DMS114 treated with DMSO at 0.1 percent for 48 hours (cell line): ENCODE measurements at regions not wholly inside any gene's neighbourhood (a gene's known extent, or its start where the extent isn't known, plus 50 kb on each side); places are given as distances from the start of the nearest gene placed in this dataset.
"Not testable (repeated sequence)": the region's sequence is repeated elsewhere in the genome, so short reads cannot be mapped to it uniquely, and the experiment has no call there.

Experiments used
- DNase-seq: peaks from one replicate; lab custom pipeline; 2025; ENCODE audit not compliant: unreplicated experiment; lab: John Stamatoyannopoulos, UW

DNA sequence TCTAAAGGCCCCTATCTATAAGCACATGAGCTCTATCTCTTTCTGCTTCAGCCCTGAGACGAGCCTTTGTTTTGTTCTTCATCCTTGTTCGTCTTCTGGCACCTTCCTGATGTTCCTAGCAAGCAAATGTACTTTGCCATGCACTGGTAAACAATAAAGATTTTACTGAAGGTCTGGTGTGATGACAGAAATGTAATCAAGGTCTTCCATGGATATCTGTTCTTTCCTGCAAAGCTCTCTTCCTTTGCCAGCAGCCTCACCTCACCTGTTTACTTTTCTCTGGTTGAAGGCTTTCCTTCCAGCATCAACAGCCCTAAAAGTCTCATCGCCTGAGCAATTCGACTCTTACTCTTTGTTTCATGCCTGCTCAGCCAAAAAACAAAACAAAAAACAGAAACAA lies 330.3 kb downstream of the PCNX1 start:
- no peak for DNase-seq

DNA sequence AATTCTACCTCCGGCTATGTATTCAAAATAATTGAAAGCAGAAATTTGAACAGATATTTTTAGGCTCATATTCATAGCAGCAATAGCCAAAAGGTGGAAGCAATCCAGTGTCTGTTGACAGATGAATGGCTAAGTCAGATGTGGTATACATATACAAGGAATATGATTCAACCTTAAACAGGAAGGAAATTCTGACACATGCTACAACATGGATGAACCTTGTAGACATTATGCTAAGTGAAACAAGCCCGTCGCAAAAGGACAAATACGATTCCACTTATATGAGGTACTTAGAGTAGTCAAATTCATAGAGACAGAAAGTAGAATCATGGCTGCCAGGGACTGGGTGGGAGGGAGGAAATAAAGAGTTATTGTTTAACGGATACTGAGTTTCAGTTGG lies 331.6 kb downstream of the PCNX1 start:
- no peak for DNase-seq

DNA sequence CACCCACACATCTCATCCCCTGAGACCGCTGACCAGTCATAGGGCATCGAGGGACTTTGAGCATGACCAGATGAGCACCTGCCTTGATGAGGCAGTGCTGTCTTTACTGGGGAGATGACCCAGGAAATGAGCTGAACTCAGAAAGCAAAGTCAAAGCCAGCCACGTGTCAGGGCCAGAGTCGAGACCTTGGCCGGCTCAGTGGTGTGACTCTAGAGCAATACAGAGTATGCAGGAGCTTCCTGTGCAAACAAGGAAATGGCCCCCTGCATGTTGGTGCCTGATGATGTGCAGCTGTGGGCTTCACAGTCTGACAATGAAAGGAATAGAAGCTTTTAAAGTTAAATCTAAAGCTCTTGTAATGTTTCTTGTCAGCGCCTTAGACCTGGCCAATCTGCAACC lies 332.9 kb downstream of the PCNX1 start:
- DNase-seq = no peak

DNA sequence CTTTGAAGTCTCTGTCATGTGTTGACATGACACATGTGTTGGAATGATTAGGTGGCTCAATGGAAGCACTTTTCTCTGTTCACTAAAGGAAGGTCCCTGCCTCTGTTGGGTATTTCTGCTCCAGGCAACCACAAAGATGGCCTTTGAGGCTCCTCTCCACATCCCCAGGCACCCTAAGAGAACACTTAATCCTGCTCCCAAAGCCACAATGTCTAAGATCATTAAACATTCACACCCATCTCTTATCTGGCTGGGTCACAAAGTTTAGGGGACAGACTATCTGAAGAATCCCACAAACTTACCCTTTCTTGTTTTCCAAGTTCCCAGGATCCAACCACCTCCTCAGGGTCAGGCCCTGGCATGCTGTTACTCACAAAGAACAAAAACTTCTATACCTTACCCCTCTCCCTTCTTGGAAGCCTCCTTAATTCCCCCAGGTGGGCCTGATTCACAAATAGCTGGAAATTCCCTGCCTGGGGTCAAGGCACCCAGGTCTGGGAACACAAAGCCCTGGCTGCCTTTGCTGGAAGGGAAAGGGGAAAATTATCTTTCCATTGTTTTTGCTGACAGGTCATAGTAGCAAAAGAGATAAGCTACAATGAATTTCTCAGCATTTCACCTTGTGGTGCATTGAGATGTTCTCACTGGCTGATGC lies 333.7 kb downstream of the PCNX1 start:
- no peak for DNase-seq

DNA sequence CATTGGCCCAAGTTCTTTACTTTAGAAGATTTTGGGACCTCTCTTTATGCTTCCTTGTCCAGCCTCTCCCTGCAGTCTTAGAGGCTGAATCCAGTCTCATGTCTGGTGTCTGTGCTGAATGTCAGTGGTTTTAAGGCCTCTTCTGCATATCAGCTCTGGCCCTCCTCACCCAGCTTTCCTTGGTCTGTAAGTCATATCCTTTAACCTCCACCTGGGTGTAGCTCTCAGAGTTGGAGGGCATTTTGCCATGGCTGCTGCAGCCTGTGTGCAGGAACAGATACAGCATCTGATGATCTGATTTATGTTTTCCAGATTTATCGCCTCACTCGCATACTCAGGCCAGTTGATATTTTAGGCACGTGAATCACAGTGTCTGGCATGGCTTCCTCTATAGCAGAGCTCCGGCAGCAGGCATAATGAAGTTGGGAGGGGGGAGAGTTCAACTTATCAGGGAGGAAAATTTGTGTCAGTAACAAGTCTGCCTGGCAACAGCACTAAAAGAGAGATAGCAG lies 335.0 kb downstream of the PCNX1 start:
- no peak for DNase-seq

DNA sequence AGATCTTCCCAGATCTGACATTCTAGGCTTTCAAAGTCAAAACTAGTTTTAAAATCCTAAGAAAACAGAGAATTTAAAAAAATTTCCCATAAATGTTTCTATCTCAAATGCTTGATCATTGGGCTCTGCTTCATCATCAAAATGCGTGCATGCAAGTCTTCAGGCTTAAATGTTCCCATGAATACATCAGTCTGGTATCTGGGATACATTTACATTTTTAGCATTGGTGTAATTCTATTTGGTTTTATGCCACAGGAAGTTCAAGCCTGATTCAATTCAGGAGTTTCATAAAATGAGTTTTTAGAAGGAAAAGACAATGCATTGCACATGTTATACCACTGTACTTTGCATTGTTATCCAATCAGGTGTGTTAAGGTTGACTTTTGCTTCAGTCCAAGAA lies 336.4 kb downstream of the PCNX1 start:
- no peak for DNase-seq

DNA sequence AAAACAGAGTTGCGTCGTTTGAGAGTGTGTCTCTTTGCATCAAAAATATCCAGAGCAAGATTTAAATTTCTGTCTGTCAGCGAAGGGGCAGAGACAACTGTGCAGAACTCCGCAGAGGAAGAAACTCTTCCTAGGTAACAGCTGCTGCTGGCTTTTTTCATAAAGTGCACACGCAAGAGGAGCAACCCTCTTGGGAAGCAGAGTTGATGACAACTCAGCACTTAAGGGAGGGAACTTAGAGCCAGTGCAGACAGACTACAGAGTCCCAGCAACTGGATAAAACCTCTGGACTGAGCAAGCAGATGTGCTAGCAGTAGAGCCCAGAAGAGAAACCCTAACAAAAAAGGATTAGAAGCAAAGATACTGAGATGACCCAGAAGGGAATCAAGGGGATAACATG lies 337.1 kb downstream of the PCNX1 start:
- no peak for DNase-seq

DNA sequence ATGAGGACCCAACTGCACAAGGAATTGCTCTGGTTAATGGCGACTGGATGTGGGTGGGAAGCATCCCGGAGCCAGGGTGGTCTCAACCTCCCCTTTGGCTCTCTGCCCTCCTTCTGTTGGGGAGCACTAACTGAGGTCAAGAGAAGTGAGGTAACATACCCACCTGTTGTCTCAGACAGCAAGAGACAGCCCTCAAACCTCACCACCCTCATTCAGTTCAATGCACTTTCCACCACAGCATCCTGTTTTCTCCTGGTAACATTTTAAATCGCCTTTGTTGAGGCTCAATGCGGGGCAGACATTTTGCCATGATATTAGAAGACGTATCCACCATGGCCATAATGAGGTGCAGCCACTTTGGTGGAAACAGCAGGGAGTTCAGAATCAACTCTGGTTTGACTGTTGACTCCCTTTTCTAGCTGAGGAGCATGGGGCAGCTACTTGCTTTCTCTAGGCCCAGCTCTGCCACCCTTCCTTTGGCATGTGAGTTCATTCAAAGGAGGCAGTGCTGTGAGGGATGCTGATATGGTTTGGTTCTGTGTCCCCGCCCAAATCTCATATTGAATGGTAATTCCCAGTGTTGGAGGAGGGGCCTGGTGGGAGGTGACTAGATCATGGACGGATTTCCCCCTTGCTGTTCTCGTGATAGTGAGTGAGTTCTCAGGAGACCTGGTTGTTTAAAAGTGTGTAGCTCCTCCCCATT lies 338.6 kb downstream of the PCNX1 start:
- no peak for DNase-seq

DNA sequence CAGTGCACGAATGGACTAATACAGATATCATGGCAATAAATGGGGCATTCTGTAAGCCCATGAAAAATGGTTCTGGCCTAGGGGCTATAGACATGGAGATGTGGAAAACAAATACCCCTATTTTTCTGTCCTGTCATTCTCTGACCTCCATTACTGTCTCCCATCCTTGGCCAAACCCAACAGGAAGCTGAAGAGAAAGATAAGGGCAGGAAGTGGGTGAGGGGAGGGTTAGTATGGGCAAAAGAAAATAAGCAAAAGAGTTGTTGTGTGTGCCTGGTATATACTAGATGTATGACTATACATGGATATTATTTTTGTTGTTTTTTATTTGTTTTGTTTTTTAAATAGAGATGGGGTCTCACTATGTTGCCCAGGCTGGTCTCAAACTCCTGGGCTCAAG lies 339.3 kb downstream of the PCNX1 start:
- no peak for DNase-seq

DNA sequence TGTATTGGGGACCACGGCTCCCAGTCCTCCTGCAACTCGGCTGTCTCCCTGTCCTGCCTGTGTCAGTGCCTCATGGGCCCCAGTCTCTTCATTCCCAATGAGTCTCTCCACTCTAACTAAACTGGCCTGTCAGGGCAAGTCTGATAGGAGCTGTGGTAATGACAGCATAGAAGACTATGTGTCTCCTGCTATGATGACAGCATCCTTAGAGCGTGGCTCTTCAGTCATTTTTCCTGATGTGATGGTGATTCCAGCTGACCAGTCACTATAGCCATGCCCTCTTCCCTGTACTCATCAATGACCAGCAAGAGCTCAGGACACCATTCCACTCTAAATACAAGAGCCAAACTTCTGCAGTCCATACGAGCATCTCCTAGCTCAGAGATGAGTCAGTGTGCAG lies 339.8 kb downstream of the PCNX1 start:
- DNase-seq = no peak

DNA sequence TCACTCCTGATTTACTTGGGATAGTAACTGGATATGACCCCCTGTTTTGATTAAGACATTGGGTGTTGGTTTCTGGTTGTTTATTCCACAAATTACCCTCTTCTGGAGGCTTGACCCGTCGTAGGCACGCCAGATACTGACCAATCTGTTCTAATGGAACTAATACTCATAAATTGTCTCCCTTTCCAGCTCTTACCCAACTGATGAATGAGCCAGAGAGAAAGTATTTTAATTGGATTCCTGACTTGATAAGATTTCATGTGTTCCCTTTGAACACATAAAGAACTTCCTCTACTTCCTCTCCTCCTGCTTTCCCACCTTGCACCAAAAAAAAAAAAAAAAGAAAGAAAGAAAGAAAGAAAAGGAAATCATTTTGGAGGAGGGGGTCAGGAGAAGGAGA lies 340.9 kb downstream of the PCNX1 start:
- DNase-seq = no peak

DNA sequence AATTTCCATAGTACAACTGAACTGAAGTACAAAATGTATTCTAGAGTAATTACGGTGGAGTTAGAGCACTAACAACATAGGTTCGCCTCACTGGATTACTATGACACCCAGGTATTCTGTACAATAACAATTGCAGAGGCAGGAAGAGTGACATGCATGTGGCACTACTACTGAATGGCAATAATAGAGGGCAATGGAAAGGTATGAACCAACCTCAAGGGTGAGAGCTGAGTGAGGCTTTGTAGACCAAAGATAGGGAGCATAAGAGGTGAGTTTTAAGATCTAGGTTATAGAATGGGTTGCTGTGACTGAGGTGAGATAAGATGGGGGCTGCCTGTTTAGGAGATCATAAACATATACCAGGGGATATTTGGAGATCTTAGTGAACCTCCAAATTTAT lies 343.1 kb downstream of the PCNX1 start:
- no peak for DNase-seq

DNA sequence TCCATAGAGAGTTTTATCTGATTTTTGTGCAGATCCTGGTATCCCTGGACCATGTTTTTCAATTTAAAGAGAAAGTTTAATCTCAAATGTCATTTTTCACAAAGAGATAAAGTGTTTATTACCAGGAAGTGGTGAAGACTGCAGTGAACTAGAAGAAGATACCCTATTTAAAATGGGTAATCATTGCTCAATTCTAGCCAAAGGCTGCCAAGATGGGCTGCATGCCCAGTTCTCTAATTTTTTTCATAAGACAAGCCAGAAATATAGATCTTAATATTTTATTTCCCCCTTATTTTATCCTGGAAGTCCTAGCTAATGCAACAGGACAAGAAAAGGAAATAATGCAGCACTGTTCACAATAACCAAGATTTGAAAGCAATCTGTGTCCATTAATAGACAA lies 343.5 kb downstream of the PCNX1 start:
- DNase-seq = no peak

DNA sequence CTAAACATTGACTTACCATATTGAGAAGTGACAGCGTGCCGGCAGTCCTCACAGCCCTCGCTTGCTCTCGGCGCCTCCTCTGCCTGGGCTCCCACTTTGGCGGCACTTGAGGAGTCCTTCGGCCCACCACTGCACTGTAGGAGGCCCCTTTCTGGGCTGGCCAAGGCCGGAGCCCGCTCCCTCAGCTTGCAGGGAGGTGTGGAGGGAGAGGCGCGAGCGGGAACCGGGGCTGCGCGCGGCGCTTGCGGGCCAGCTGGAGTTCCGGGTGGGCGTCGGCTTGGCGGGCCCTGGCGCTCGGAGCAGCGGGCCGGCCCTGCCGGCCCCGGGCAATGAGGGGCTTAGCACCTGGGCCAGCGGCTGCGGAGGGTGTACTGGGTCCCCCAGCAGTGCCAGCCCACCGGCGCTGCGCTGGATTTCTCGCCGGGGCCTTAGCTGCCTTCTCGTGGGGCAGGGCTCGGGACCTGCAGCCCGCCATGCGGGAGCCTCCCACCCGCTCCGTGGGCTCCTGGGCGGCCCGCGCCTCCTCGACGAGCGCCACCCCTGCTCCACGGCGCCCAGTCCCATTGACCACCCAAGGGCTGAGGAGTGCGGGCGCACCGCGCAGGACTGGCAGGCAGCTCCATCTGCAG lies 346.9 kb downstream of the PCNX1 start:
- DNase-seq = not testable (repeated sequence)

DNA sequence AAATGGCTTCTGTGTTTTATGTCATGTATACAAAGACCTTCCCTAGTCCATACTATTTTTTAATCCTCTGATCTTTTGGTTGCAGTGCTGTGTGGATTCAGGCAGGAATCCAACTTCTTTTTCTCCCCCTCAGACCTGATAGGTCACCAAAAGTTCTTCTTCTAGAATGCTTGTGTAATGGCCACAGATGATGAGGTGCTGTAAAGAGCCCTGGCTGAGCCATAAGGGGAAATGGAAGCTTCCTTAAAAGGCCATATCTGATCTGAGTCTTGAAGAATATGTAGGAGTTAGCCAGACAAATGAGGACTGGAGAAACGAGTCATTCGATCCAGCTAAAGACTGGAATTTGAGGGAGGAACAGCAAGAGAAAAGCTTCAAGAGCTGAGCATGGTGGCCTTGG lies 353.9 kb downstream of the PCNX1 start:
- DNase-seq = no peak

DNA sequence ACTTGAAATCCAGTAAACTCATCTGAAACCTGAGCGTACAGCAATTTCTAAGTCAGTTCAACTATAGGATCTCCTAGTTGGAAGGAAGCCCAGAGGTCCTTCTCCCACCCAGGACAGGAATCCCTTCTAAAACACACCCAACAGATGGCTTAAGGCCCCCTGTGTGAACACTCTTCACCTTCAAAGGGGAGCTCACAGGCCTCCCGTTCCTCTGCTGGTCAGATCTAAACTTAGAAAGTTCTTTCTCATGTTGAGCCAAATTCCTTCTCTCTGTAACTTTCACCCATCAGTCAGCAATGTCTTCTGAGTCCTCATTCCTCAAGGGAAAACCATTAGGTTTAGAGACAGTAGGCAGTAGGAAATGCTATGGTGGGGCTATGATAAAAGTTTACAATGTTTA lies 355.2 kb downstream of the PCNX1 start:
- no peak for DNase-seq

DNA sequence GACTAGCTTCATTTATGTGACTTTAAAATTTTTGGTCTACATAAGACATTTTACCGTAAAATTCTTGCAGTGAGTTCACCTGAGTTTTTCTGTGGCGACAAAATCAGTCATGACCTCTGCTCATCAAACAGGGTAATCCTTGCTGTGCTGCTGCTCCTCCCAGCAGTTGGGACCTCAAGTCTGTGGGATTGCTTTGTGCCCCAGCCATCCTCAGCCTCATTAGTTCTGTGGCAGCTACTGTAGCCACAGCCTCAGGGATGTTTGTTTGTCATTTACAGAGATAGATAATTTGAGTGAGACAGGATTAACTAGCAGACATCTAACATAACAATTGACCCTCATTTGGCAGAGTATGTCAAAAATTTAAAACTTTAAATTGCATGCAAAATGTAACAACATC lies 357.0 kb downstream of the PCNX1 start:
- DNase-seq = no peak

DNA sequence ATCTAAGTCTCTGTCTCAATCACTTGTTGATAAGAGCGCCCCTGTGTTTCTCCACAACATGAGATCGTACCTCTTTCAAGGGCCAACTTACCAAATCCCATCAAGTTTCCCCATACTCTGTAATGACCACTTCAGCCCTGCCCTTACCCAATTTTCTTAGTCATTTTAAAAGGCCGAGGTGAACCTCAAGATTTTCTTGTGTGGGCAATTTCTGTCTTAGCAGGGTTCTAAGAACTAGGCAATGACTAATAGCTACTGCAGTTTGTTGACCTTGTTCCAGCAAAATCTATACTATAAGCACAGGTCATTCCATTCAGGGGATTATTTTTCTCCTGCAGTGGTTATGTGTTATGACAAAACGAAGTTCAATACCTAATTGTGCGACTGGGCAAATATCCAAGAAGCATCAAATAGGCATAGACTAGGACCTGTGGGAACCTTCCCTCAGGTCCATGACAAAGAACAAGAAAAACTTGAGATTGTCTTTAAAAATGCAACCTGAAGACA lies 359.8 kb downstream of the PCNX1 start:
- DNase-seq = no peak

DNA sequence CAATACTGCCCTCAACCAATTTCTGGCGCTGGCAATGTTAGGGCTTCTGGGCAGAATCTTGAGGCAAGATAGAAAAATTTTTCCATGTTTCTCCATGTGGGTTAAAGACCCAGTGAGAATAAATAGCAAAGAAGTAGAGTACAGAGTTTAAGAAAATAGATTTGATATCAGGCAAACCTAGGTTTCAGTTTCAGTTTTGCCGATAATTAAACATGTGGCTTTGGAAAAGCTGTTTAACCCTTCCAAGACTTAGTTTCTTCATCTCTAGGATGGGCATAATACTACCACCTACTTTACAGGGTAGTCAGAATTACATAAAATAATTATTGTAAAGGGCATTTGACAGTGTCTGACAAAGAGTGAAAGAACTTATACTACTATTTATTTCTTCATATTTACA lies 360.4 kb downstream of the PCNX1 start:
- no peak for DNase-seq

DNA sequence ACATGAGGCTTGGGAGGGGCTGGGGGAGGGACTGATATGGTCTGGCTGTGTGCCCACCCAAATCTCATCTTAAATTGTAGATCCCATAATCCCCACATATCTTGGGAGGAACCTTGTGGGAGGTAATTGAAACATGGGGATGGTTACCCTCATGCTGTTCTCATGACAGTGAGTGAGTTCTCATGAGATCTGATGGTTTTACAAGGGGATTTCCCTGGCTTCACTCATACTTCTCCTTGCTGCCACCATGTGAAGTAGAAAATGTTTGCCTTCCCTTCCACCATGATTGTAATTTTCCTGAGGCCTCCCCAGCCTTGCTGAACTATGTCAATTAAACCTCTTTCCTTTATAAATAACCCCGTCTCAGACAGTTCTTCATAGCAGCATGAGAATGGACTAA lies 362.9 kb downstream of the PCNX1 start:
- no peak for DNase-seq

DNA sequence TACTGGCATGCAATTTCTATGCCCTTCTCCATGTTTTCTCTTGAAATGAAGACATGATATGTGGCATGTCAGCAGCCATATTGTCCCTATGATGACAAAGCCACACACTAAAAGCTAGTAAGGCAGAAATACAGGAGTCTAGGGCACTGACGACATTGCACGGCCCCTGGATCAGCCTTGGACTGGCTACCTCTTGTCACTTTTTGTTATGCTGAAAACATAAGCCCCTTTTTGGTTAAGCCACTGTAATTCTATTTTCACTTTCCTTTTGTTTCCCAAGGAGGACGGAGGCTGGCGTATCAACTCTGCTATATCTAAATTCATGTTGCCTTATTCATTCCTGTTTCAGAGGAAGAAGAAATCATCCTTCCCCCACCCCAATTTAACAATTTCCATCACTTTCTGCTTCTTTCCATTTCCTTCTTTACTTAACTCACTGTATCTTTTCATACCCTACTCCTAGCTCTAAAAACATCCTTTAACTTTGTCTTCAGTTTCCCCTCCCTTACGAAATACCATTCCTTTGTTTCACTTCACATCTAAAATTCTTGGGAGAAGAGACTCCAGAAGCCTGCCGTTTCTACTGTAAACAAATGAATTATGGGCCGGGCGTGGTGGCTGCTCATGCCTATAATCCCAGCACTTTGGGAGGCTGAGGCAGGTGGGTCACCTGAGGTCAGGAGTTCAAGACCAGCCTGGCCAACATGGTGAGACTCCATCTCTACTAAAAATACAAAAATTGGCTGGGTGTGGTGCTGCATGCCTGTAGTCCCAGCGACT lies 364.1 kb downstream of the PCNX1 start:
- no peak for DNase-seq
